HG02885 (cell line): ENCODE measurements at regions not wholly inside any gene's neighbourhood (a gene's known extent, or its start where the extent isn't known, plus 50 kb on each side); places are given as distances from the start of the nearest gene placed in this dataset.

ENCODE experiments used
- ATAC-seq: cut with Tn5 transposase; IDR thresholded peaks from one replicate; pipeline ENCODE4 v1.9.1; 2021; ENCODE audit warnings: mild to moderate bottlenecking; ENCODE audit not compliant: unreplicated experiment, poor library complexity

- ATAC-seq = no peak
Measured at GRCh38 chr1:98019747-98020146, 98.9 kb upstream of the DPYD start.

GRCh38 chr1:98018074-98018473, 97.2 kb upstream of the DPYD start:
- ATAC-seq = no peak

- no peak for ATAC-seq
Measured at GRCh38 chr1:98017184-98017583, 96.3 kb upstream of the DPYD start.

GRCh38 chr1:98008373-98008772, 87.5 kb upstream of the DPYD start:
- ATAC-seq = no peak

- ATAC-seq = no peak
Measured at GRCh38 chr1:98005326-98006010, 84.6 kb upstream of the DPYD start.

- no peak for ATAC-seq
Measured at GRCh38 chr1:98003442-98003841, 82.6 kb upstream of the DPYD start.

- ATAC-seq = no peak
Measured at GRCh38 chr1:98002288-98002687, 81.5 kb upstream of the DPYD start.

GRCh38 chr1:98001764-98002163, 80.9 kb upstream of the DPYD start:
- ATAC-seq = no peak

- no peak for ATAC-seq
Measured at GRCh38 chr1:97999320-97999719, 78.5 kb upstream of the DPYD start.

- ATAC-seq = no peak
Measured at GRCh38 chr1:97996880-97997279, 76.0 kb upstream of the DPYD start.

- ATAC-seq = no peak
Measured at GRCh38 chr1:97989094-97989680, 68.4 kb upstream of the DPYD start.

- ATAC-seq = no peak
Measured at GRCh38 chr1:97986041-97987005, 65.5 kb upstream of the DPYD start.

- no peak for ATAC-seq
Measured at GRCh38 chr1:97983126-97983525, 62.3 kb upstream of the DPYD start.

GRCh38 chr1:97980530-97980929, 59.7 kb upstream of the DPYD start:
- ATAC-seq = no peak

- ATAC-seq = no peak
Measured at GRCh38 chr1:97976801-97977200, 56.0 kb upstream of the DPYD start.
